ENCODE measurements at regions not wholly inside any gene's neighbourhood (a gene's known extent, or its start where the extent isn't known, plus 50 kb on each side); places are given as distances from the start of the nearest gene placed in this dataset.
"Not testable (repeated sequence)": the region's sequence is repeated elsewhere in the genome, so short reads cannot be mapped to it uniquely, and the experiment has no call there.

- TF ChIP-seq SPI1 (IDR thresholded peaks at IDR 0.05; ENCODE audit: borderline replicate concordance, low read depth) = no peak
- TF ChIP-seq REST (IDR thresholded peaks at IDR 0.05; ENCODE audit: insufficient replicate concordance, low read depth) = no peak
- no peak for TF ChIP-seq GABPA (IDR thresholded peaks at IDR 0.05; ENCODE audit: low read depth)
- no peak for TF ChIP-seq CTCF (IDR thresholded peaks at IDR 0.05; ENCODE audit: insufficient read depth, low read length)
- no peak for TF ChIP-seq POLR2AphosphoS5 (IDR thresholded peaks at IDR 0.05; ENCODE audit: low read depth)
- H3K27ac ChIP-seq (replicated peaks) = no peak overlapping the region
- DNase-seq (ENCODE audit: low read depth in 1 of 2, low spot score in 1 of 2) = no peak
- H3K4me3 ChIP-seq (replicated peaks; ENCODE audit: insufficient read depth, low read length) = no peak overlapping the region
- no peaks in the 10 kb centered on the region for H3K27me3 ChIP-seq (ENCODE audit: insufficient read depth, poor library complexity, severe bottlenecking)
Measured at GRCh38 chr9:135180586-135180985, 93.1 kb downstream of the OLFM1 start.

GRCh38 chr9:135181336-135181735 is 93.9 kb downstream of the OLFM1 start:
- DNase-seq (ENCODE audit: low read depth in 1 of 2, low spot score in 1 of 2) = no peak
- Histone ChIP-seq H3K27me3 (ENCODE audit: insufficient read depth, poor library complexity, severe bottlenecking) (no peaks in the 10 kb centered on the region), H3K4me3 (replicated peaks; ENCODE audit: insufficient read depth, low read length) (no peak overlapping the region), H3K27ac (replicated peaks) (no peak overlapping the region)
- TF ChIP-seq CTCF (IDR thresholded peaks at IDR 0.05; ENCODE audit: insufficient read depth, low read length) = no peak

GRCh38 chr9:135181841-135182240 is 94.4 kb downstream of the OLFM1 start:
- DNase-seq (ENCODE audit: low read depth in 1 of 2, low spot score in 1 of 2) = not testable (repeated sequence)

GRCh38 chr9:135183069-135183468 is 95.6 kb downstream of the OLFM1 start:
- TF ChIP-seq REST (IDR thresholded peaks at IDR 0.05; ENCODE audit: insufficient replicate concordance, low read depth) (no peak), POLR2AphosphoS5 (IDR thresholded peaks at IDR 0.05; ENCODE audit: low read depth) (no peak), CTCF (IDR thresholded peaks at IDR 0.05; ENCODE audit: insufficient read depth, low read length) (no peak), GABPA (IDR thresholded peaks at IDR 0.05; ENCODE audit: low read depth) (no peak), SPI1 (IDR thresholded peaks at IDR 0.05; ENCODE audit: borderline replicate concordance, low read depth) (no peak)
- no peaks in the 10 kb centered on the region for H3K27me3 ChIP-seq (ENCODE audit: insufficient read depth, poor library complexity, severe bottlenecking)
- no peak for DNase-seq (ENCODE audit: low read depth in 1 of 2, low spot score in 1 of 2)
- no peak overlapping the region for H3K27ac ChIP-seq (replicated peaks)
- no peak overlapping the region for H3K4me3 ChIP-seq (replicated peaks; ENCODE audit: insufficient read depth, low read length)

More at GRCh38 chr9:135181841-135182240, 94.4 kb downstream of the OLFM1 start:
- not testable (repeated sequence) for H3K27me3 ChIP-seq (ENCODE audit: insufficient read depth, poor library complexity, severe bottlenecking); H3K4me3 ChIP-seq (replicated peaks; ENCODE audit: insufficient read depth, low read length); H3K27ac ChIP-seq (replicated peaks)
